ENCODE measurements at regions not wholly inside any gene's neighbourhood (a gene's known extent, or its start where the extent isn't known, plus 50 kb on each side); places are given as distances from the start of the nearest gene placed in this dataset.

DNA sequence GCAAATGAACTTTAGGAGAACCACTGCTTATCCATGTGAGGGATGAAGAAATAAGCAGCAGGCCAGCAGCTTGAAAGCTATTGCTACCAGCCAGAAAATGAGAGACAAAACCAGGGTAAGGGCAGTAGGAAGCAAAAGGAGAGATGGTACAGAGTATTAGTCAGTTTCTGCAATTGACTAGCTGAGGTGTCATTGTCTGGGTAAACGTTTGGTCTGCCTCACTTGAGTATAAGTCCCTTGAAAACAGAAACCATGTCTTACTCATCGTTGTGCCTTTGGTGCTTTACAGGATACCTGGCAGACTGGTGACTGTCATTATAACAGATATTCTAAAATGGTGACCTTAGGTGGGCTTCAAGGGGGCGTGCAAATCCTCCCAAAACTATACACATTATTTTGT, 63.9 kb upstream of the USP47 start:
- TF ChIP-seq, protein P1, sequence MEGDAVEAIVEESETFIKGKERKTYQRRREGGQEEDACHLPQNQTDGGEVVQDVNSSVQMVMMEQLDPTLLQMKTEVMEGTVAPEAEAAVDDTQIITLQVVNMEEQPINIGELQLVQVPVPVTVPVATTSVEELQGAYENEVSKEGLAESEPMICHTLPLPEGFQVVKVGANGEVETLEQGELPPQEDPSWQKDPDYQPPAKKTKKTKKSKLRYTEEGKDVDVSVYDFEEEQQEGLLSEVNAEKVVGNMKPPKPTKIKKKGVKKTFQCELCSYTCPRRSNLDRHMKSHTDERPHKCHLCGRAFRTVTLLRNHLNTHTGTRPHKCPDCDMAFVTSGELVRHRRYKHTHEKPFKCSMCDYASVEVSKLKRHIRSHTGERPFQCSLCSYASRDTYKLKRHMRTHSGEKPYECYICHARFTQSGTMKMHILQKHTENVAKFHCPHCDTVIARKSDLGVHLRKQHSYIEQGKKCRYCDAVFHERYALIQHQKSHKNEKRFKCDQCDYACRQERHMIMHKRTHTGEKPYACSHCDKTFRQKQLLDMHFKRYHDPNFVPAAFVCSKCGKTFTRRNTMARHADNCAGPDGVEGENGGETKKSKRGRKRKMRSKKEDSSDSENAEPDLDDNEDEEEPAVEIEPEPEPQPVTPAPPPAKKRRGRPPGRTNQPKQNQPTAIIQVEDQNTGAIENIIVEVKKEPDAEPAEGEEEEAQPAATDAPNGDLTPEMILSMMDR (IDR thresholded peaks at IDR 0.05; ENCODE audit: extremely low read depth in 1 of 2, insufficient read depth in 1 of 2, low read depth in 1 of 2, low read length in 2 of 2): no peak
- TF ChIP-seq POLR2A (IDR thresholded peaks at IDR 0.05; ENCODE audit: low read depth, low read length) (no peak), POLR2AphosphoS5 (IDR thresholded peaks at IDR 0.05; ENCODE audit: insufficient read depth, low read depth, low read length) (no peak), EZH2 (IDR thresholded peaks at IDR 0.05; ENCODE audit: borderline replicate concordance, low read depth, low read length, severe bottlenecking) (no peak), GATA2 (IDR thresholded peaks at IDR 0.05; ENCODE audit: insufficient read depth, insufficient read length, low read depth, low read length) (no peak), FOS (IDR thresholded peaks at IDR 0.05; ENCODE audit: borderline replicate concordance, insufficient read depth, low read length) (no peak)
- TF ChIP-seq, protein P2, sequence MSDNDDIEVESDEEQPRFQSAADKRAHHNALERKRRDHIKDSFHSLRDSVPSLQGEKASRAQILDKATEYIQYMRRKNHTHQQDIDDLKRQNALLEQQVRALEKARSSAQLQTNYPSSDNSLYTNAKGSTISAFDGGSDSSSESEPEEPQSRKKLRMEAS (IDR thresholded peaks at IDR 0.05; ENCODE audit: insufficient read depth, insufficient read length): no peak

All from endothelial cell of umbilical vein (primary cell).